H1 (cell line): ENCODE measurements at regions not wholly inside any gene's neighbourhood (a gene's known extent, or its start where the extent isn't known, plus 50 kb on each side); places are given as distances from the start of the nearest gene placed in this dataset.

Source experiments
- CTCF ChIA-PET: fragments of 300-600 bp; sonication (Branson Sonifier 250); formaldehyde crosslinking; loops from one replicate; lab custom pipeline; 2021; ENCODE audit not compliant: partially characterized antibody; lab: Charles Lee
- POLR2A ChIA-PET: fragments of 300-600 bp; sonication (Branson Sonifier 250); formaldehyde crosslinking; loops from one replicate; lab custom pipeline; 2021; ENCODE audit warnings: inconsistent platforms; ENCODE audit not compliant: partially characterized antibody; lab: Charles Lee
- DNase-seq, 2 experiments: peaks; one replicate each; pipeline versions ENCODE4 v3.0.0 to v3.0.0-alpha.2; 2010 to 2022; ENCODE audit warnings: low spot score in 2 of 2, low read depth in 1 of 2, mixed read lengths in 1 of 2
- FAIRE-seq: peaks from 2 replicates; lab custom pipeline; 2011; peaks lifted over from hg19 to GRCh38; lab: Jason Lieb, UNC
- H2AFZ ChIP-seq: 2 replicates; pipeline ENCODE4 v1.8.1; 2012; ENCODE audit warnings: low read length, inconsistent platforms
- H2AK5ac ChIP-seq: 2 replicates; pipeline ENCODE4 v1.6.1; 2013; ENCODE audit warnings: low read depth, low read length
- H2BK120ac ChIP-seq: replicated peaks from 2 replicates; pipeline ENCODE3; 2013; ENCODE audit warnings: low read depth, low read length, inconsistent platforms
- H2BK12ac ChIP-seq: 2 replicates; pipeline ENCODE4 v1.6.1; 2013; ENCODE audit warnings: low read depth, low read length
- H2BK15ac ChIP-seq: 2 replicates; pipeline ENCODE4 v1.6.1; 2013; ENCODE audit warnings: low read length
- H2BK20ac ChIP-seq: 2 replicates; pipeline ENCODE4 v1.6.1; 2013; ENCODE audit warnings: low read length
- H2BK5ac ChIP-seq: 2 replicates; pipeline ENCODE4 v1.6.1; 2013; ENCODE audit warnings: low read depth, low read length
- H3K14ac ChIP-seq: 2 replicates; pipeline ENCODE4 v1.6.1; 2013; ENCODE audit warnings: inconsistent platforms; ENCODE audit not compliant: insufficient read length
- H3K18ac ChIP-seq: 2 replicates; pipeline ENCODE4 v1.6.1; 2013; ENCODE audit warnings: low read length; ENCODE audit errors: extremely low read depth
- H3K23ac ChIP-seq: 2 replicates; pipeline ENCODE4 v1.6.1; 2013; ENCODE audit warnings: inconsistent platforms; ENCODE audit not compliant: insufficient read length
- H3K23me2 ChIP-seq: 2 replicates; pipeline ENCODE4 v1.6.1; 2013; ENCODE audit warnings: low read depth, low read length
- H3K27ac ChIP-seq: 2 replicates; pipeline ENCODE4 v1.6.1; 2011; ENCODE audit warnings: low read depth, low read length, inconsistent platforms
- H3K27me3 ChIP-seq, 4 experiments: replicated peaks in 1 of 4; 1 replicate in 1 of 4; 2 replicates in 3 of 4; pipeline versions ENCODE4 v1.6.1 to v1.8.1; 2011 to 2013; ENCODE audit warnings: low read length in 3 of 4, mild to moderate bottlenecking in 3 of 4, inconsistent platforms in 2 of 4, mixed read lengths in 2 of 4, moderate library complexity in 1 of 4; ENCODE audit not compliant: control insufficient read depth in 3 of 4, insufficient read depth in 3 of 4; ENCODE audit errors: extremely low read depth in 1 of 4
- H3K36me3 ChIP-seq, 4 experiments: 2 replicates each; pipeline versions ENCODE4 v1.6.1 to v1.8.1; 2011 to 2013; ENCODE audit warnings: mild to moderate bottlenecking in 4 of 4, low read length in 3 of 4, moderate library complexity in 2 of 4, control low read depth in 1 of 4, inconsistent platforms in 1 of 4; ENCODE audit not compliant: insufficient read depth in 4 of 4, control insufficient read depth in 2 of 4
- H3K4ac ChIP-seq: replicated peaks from 2 replicates; pipeline ENCODE3; 2013; ENCODE audit warnings: low read length, low read depth, mixed read lengths, inconsistent platforms; ENCODE audit not compliant: insufficient read length
- H3K4me1 ChIP-seq, 4 experiments: replicated peaks in 1 of 4; 1 replicate in 1 of 4; 2 replicates in 3 of 4; pipeline versions ENCODE4 v1.6.1 to v1.8.1; 2011 to 2013; ENCODE audit warnings: low read length in 3 of 4, inconsistent platforms in 2 of 4, mixed read lengths in 1 of 4; ENCODE audit not compliant: insufficient read depth in 4 of 4, control insufficient read depth in 3 of 4
- H3K4me2 ChIP-seq, 2 experiments: 2 replicates each; pipeline versions ENCODE4 v1.6.1 to v1.8.1; 2011 to 2013; ENCODE audit warnings: low read depth in 2 of 2, low read length in 2 of 2, control low read depth in 1 of 2, inconsistent platforms in 1 of 2, mild to moderate bottlenecking in 1 of 2; ENCODE audit not compliant: insufficient read depth in 1 of 2
- H3K4me3 ChIP-seq, 4 experiments: fragments of 200-600, 300-600 bp in 1 of 4; sonication (generic), shearing (Covaris generic), sonication (Bioruptor Twin) in 1 of 4; 2 replicates each; pipeline versions ENCODE4 v1.5.1 to v1.8.1; 2011 to 2016; ENCODE audit warnings: low read length in 4 of 4, low read depth in 3 of 4, control low read depth in 2 of 4, inconsistent platforms in 2 of 4, mild to moderate bottlenecking in 2 of 4, mixed read lengths in 1 of 4, moderate library complexity in 1 of 4; ENCODE audit not compliant: insufficient read depth in 2 of 4; ENCODE audit errors: extremely low read depth in 1 of 4
- H3K56ac ChIP-seq: replicated peaks from 2 replicates; pipeline ENCODE3; 2013; ENCODE audit warnings: low read depth, mild to moderate bottlenecking, mixed read lengths, low read length, inconsistent platforms; ENCODE audit not compliant: insufficient read length
- H3K79me1 ChIP-seq: 2 replicates; pipeline ENCODE4 v1.6.1; 2013; ENCODE audit warnings: low read depth, low read length, control low read depth
- H3K79me2 ChIP-seq, 2 experiments: 2 replicates each; pipeline versions ENCODE4 v1.6.1 to v1.8.1; 2012 to 2013; ENCODE audit warnings: low read length in 2 of 2, mild to moderate bottlenecking in 2 of 2, inconsistent platforms in 1 of 2; ENCODE audit not compliant: insufficient read depth in 2 of 2, control insufficient read depth in 1 of 2
- H3K9ac ChIP-seq, 4 experiments: replicated peaks in 1 of 4; 1 replicate in 1 of 4; 2 replicates in 3 of 4; pipeline versions ENCODE4 v1.6.1 to v1.8.1; 2011 to 2013; ENCODE audit warnings: low read depth in 3 of 4, low read length in 3 of 4, control low read depth in 2 of 4, mild to moderate bottlenecking in 2 of 4, moderate library complexity in 2 of 4, inconsistent platforms in 1 of 4; ENCODE audit errors: extremely low read depth in 1 of 4
- H3K9me3 ChIP-seq, 2 experiments: 2 replicates each; pipeline versions ENCODE4 v1.6.1 to v1.8.1; 2012 to 2013; ENCODE audit warnings: mild to moderate bottlenecking in 2 of 2, moderate library complexity in 2 of 2, control low read depth in 1 of 2, inconsistent platforms in 1 of 2, low read depth in 1 of 2, low read length in 1 of 2, mixed read lengths in 1 of 2; ENCODE audit not compliant: insufficient read depth in 2 of 2
- H4K20me1 ChIP-seq, 2 experiments: replicated peaks in 1 of 2; 2 replicates each; pipeline versions ENCODE3 to v1.8.1; 2011 to 2013; ENCODE audit warnings: inconsistent platforms in 2 of 2, low read length in 2 of 2, mild to moderate bottlenecking in 1 of 2; ENCODE audit not compliant: insufficient read depth in 2 of 2, control insufficient read depth in 1 of 2
- H4K5ac ChIP-seq: 2 replicates; pipeline ENCODE4 v1.6.1; 2013; ENCODE audit warnings: low read length, low read depth, mixed read lengths, inconsistent platforms; ENCODE audit not compliant: insufficient read length
- H4K8ac ChIP-seq: 2 replicates; pipeline ENCODE4 v1.8.0; 2013; ENCODE audit warnings: mild to moderate bottlenecking, moderate library complexity, low read length, inconsistent platforms; ENCODE audit not compliant: insufficient read depth; ENCODE audit errors: extremely low read depth
- H4K91ac ChIP-seq: replicated peaks from 2 replicates; pipeline ENCODE3; 2013; ENCODE audit warnings: low read length, mixed read lengths, inconsistent platforms; ENCODE audit not compliant: insufficient read length
- GTF2F1 ChIP-seq: IDR thresholded peaks from 2 replicates; pipeline ENCODE4 v1.6.1; 2012; ENCODE audit warnings: low read depth, low read length, improper control_type of control experiment, borderline replicate concordance
- NRF1 ChIP-seq: IDR thresholded peaks from 2 replicates; pipeline ENCODE4 v1.6.1; 2011; ENCODE audit warnings: mild to moderate bottlenecking, low read depth, low read length, improper control_type of control experiment
- RAD21 ChIP-seq, 2 experiments: IDR thresholded peaks in 1 of 2; conservative IDR thresholded peaks in 1 of 2; 2 replicates each; pipeline ENCODE4 v1.6.1; 2011; ENCODE audit warnings: low read depth in 2 of 2, low read length in 2 of 2, improper control_type of control experiment in 1 of 2, inconsistent platforms in 1 of 2, mild to moderate bottlenecking in 1 of 2, moderate library complexity in 1 of 2
- RBBP5 ChIP-seq: IDR thresholded peaks from 2 replicates; pipeline ENCODE4 v1.7.1; 2012; ENCODE audit warnings: low read depth, mild to moderate bottlenecking, inconsistent platforms, low read length, moderate library complexity, borderline replicate concordance
- SAP30 ChIP-seq: fragments of 300-600 bp; sonication (generic); IDR thresholded peaks from 2 replicates; pipeline ENCODE4 v1.7.1; 2012; ENCODE audit warnings: low read length, moderate library complexity, mild to moderate bottlenecking, inconsistent platforms; ENCODE audit not compliant: insufficient read depth, insufficient replicate concordance
- TAF7 ChIP-seq: optimal IDR thresholded peaks from 2 replicates; pipeline ENCODE3; 2011; ENCODE audit warnings: low read depth, mild to moderate bottlenecking, inconsistent platforms, low read length, moderate library complexity, borderline replicate concordance
- WGBS, 2 experiments: shearing (Covaris generic) in 1 of 2; methylation state at CpG; one replicate each; pipeline versions ENCODE4 v1.1.6 to v1.1.7; 2013 to 2015; ENCODE audit warnings: low lambda C conversion rate in 2 of 2, mixed read lengths in 2 of 2, inconsistent platforms in 1 of 2, low coverage in 1 of 2, missing lambda C conversion rate in 1 of 2; ENCODE audit not compliant: insufficient replicate concordance in 2 of 2, insufficient coverage in 1 of 2, insufficient read length in 1 of 2; ENCODE audit errors: extremely low coverage in 1 of 2, missing lambda C conversion rate in 1 of 2; 5-methylcytosine and 5-hydroxymethylcytosine counted together

DNA sequence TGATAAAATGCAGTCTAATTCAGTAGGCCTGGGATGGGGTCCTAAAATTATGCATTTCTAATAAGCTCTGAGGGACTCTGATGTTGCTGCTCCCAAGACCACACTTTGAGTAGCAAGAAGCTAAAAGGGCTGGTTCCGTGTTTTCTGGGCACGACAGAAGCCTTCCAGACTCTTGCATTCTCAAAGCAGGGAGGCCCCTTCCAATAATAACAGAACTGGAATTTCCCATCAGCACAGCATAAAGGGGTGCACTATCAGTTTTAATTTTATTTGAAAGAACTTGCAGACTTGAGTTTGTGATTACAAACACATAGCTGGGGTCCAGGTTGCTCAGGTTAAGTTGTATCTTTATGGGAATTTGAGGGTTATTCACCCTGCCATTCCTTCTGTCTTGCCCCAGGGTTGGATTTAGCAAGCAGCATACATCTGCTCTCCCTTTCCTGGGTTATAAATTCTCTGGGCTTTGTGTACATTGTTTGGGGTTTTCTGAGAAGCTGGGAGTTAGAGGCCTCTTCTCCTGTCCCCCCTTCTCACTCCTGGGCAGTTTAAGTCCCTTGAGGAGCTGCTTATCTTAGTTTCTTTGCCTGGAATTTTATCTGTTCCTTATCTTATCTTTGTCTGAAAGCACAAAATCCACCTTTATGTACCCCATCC lies 94.2 kb upstream of the SLC2A1 start:
- H2BK15ac ChIP-seq = no peak overlapping the region
- no peak overlapping the region for H2BK120ac ChIP-seq
- H2BK12ac ChIP-seq = no peak overlapping the region
- H3K4me1 ChIP-seq = peaks cover 0 to 3% (median 0%) of the 10 kb centered on the region in 4 experiments; a peak in 1 of 7 replicates
- no peaks in the 10 kb centered on the region for H3K9me3 ChIP-seq
- no peak overlapping the region for H2BK5ac ChIP-seq
- H3K23me2 ChIP-seq = peaks cover 5% of the 10 kb centered on the region
- ChIA-PET POLR2A (no interaction called here), CTCF (interaction anchor here (0.8 to 2.8 kb wide), 3 partner anchors 8 to 121 kb away, joined by 3 to 11 read pairs (median 3); no protein-coding TSS in a partner anchor)
- H2AFZ ChIP-seq = no peak overlapping the region
- H3K36me3 ChIP-seq = no peaks in the 10 kb centered on the region
- H3K4me3 ChIP-seq = no peak overlapping the region
- H3K23ac ChIP-seq = no peak overlapping the region
- H4K20me1 ChIP-seq = no peaks in the 10 kb centered on the region
- no peaks in the 10 kb centered on the region for H3K79me2 ChIP-seq
- H3K18ac ChIP-seq = no peak overlapping the region
- no peak for DNase-seq
- no peak overlapping the region for H4K5ac ChIP-seq
- no peak overlapping the region for H3K9ac ChIP-seq
- H3K14ac ChIP-seq = no peak overlapping the region
- H4K8ac ChIP-seq = no peak overlapping the region
- no peak overlapping the region for H3K4ac ChIP-seq
- H3K27ac ChIP-seq = no peak overlapping the region
- H3K4me2 ChIP-seq = no peak overlapping the region
- H4K91ac ChIP-seq = no peak overlapping the region
- H2BK20ac ChIP-seq = no peak overlapping the region
- H3K79me1 ChIP-seq = no peaks in the 10 kb centered on the region
- FAIRE-seq = no peak
- WGBS, 2 experiments = 80% methylated on average over 2 of the region's 2 CpGs; no CpG with 5 or more reads in 1 of the 2 experiments
- no peak overlapping the region for H2AK5ac ChIP-seq
- no peak overlapping the region for H3K56ac ChIP-seq
- no peaks in the 10 kb centered on the region; a peak in 1 of 7 replicates for H3K27me3 ChIP-seq
- TF ChIP-seq RAD21 (IDR thresholded peaks at IDR 0.05 in 1 of 2, conservative IDR thresholded peaks at IDR 0.05 in 1 of 2; ENCODE audit: low read depth in 2 of 2, low read length in 2 of 2) = no peak
- TF ChIP-seq RBBP5 = no peak
- no peak for TF ChIP-seq GTF2F1
- no peak for TF ChIP-seq TAF7
- no peak for TF ChIP-seq NRF1
- TF ChIP-seq SAP30 = no peak
